ENCODE measurements at regions not wholly inside any gene's neighbourhood (a gene's known extent, or its start where the extent isn't known, plus 50 kb on each side); places are given as distances from the start of the nearest gene placed in this dataset.

DNA sequence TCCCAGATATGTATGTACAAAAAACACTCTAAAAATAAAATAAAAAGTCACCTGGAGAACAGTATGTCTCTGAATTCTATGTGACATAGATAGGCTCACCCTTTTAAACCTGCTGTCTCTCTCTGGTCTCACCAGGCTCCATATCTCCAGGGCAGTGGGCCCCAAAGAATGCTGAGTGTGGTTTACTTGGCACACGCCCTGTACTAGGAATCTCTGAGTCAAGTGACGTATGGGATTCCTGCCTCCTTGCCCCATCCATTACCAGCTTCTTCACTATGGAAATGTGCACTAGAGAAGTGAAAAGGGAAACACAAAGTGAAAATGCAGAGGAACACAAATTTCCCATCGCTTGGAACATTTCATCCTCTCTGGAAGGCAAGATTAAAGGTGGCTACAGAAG lies 722.2 kb upstream of the TENM4 start:
- Histone ChIP-seq H3K4me1 (ENCODE audit: control insufficient read depth, extremely low read depth, insufficient read depth, low read length) (no peaks in the 10 kb centered on the region), H2AFZ (ENCODE audit: low read depth, low read length) (no peak overlapping the region), H3K9me3 (replicated peaks; ENCODE audit: control insufficient read depth, insufficient read depth, low read length) (no peaks in the 10 kb centered on the region), H3K4me2 (ENCODE audit: insufficient read depth, low read length) (no peak overlapping the region), H3K27ac (ENCODE audit: insufficient read depth, low read depth, low read length) (no peak overlapping the region), H3K79me2 (ENCODE audit: control insufficient read depth, insufficient read depth, low read length) (no peaks in the 10 kb centered on the region), H3K4me3 (replicated peaks in 1 of 3; ENCODE audit: insufficient read depth in 1 of 3, low read depth in 1 of 3, low read length in 3 of 3) (no peak overlapping the region), H3K9me1 (replicated peaks; ENCODE audit: control insufficient read depth, extremely low read depth, insufficient read depth, low read length) (no peaks in the 10 kb centered on the region), H3K9ac (replicated peaks; ENCODE audit: extremely low read depth, insufficient read depth, low read length) (no peak overlapping the region), H4K20me1 (replicated peaks; ENCODE audit: control insufficient read depth, extremely low read depth, insufficient read depth, low read length) (no peaks in the 10 kb centered on the region), H3K36me3 (ENCODE audit: control insufficient read depth in 2 of 2, extremely low read depth in 1 of 2, insufficient read depth in 2 of 2, low read length in 2 of 2) (no peaks in the 10 kb centered on the region), H3K27me3 (ENCODE audit: control insufficient read depth in 2 of 2, insufficient read depth in 2 of 2, low read length in 2 of 2) (no peaks in the 10 kb centered on the region)
- POLR2A ChIA-PET = no interaction called here
- CTCF ChIA-PET = no interaction called here
- BruUV-seq (replicated peaks) = no TSS peak
- DNase-seq (ENCODE audit: low read depth, low spot score) (no peak), FAIRE-seq (no peak)
- dilution Hi-C loops (cut with MboI; ENCODE audit: extremely low pct_ligation_motif_present, low sequenced_read_pairs) (no loop called here), intact Hi-C loops (cut with micrococcal nuclease) (no loop called here)
- TF ChIP-seq POLR2A (IDR thresholded peaks at IDR 0.05; ENCODE audit: low read depth, low read length) (no peak), FOS (IDR thresholded peaks at IDR 0.05; ENCODE audit: borderline replicate concordance, insufficient read depth, low read length) (no peak), POLR2AphosphoS5 (IDR thresholded peaks at IDR 0.05; ENCODE audit: insufficient read depth, low read depth, low read length) (no peak), MYC (IDR thresholded peaks at IDR 0.05; ENCODE audit: low read depth, low read length) (no peak), EZH2 (IDR thresholded peaks at IDR 0.05; ENCODE audit: borderline replicate concordance, low read depth, low read length, severe bottlenecking) (no peak), JUN (IDR thresholded peaks at IDR 0.05; ENCODE audit: borderline replicate concordance, insufficient read depth, insufficient read length, low read depth) (no peak), GATA2 (IDR thresholded peaks at IDR 0.05; ENCODE audit: insufficient read depth, insufficient read length, low read depth, low read length) (no peak)
- TF ChIP-seq, protein P1, sequence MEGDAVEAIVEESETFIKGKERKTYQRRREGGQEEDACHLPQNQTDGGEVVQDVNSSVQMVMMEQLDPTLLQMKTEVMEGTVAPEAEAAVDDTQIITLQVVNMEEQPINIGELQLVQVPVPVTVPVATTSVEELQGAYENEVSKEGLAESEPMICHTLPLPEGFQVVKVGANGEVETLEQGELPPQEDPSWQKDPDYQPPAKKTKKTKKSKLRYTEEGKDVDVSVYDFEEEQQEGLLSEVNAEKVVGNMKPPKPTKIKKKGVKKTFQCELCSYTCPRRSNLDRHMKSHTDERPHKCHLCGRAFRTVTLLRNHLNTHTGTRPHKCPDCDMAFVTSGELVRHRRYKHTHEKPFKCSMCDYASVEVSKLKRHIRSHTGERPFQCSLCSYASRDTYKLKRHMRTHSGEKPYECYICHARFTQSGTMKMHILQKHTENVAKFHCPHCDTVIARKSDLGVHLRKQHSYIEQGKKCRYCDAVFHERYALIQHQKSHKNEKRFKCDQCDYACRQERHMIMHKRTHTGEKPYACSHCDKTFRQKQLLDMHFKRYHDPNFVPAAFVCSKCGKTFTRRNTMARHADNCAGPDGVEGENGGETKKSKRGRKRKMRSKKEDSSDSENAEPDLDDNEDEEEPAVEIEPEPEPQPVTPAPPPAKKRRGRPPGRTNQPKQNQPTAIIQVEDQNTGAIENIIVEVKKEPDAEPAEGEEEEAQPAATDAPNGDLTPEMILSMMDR (IDR thresholded peaks at IDR 0.05; ENCODE audit: extremely low read depth in 1 of 2, insufficient read depth in 1 of 2, low read depth in 1 of 2, low read length in 2 of 2) = no peak
- TF ChIP-seq, protein P2, sequence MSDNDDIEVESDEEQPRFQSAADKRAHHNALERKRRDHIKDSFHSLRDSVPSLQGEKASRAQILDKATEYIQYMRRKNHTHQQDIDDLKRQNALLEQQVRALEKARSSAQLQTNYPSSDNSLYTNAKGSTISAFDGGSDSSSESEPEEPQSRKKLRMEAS (IDR thresholded peaks at IDR 0.05; ENCODE audit: insufficient read depth, insufficient read length) = no peak
